HepG2 (cell line): ENCODE measurements at regions not wholly inside any gene's neighbourhood (a gene's known extent, or its start where the extent isn't known, plus 50 kb on each side); places are given as distances from the start of the nearest gene placed in this dataset.

Experiments used
- RELA ChIP-seq: sonication (generic); formaldehyde crosslinking; IDR thresholded peaks from 2 replicates; pipeline ENCODE4 v1.4.0; 2020; ENCODE audit warnings: missing genetic modification reagents
- THYN1 ChIP-seq: sonication (generic); formaldehyde crosslinking; IDR thresholded peaks from 2 replicates; pipeline ENCODE4 v1.8.1; 2023; ENCODE audit warnings: low read depth, mild to moderate bottlenecking, moderate library complexity, missing genetic modification reagents, borderline replicate concordance
- ZNF678 ChIP-seq: sonication (generic); formaldehyde crosslinking; IDR thresholded peaks from 2 replicates; pipeline ENCODE4 v1.4.0; 2020; ENCODE audit warnings: mild to moderate bottlenecking, missing genetic modification reagents
- ZNF784 ChIP-seq: sonication (generic); formaldehyde crosslinking; IDR thresholded peaks from 2 replicates; pipeline ENCODE4 v1.5.1; 2020; ENCODE audit warnings: missing genetic modification reagents, mild to moderate bottlenecking, borderline replicate concordance
- TF ChIP-seq, protein P1 (sequence below): sonication (generic); formaldehyde crosslinking; IDR thresholded peaks from 2 replicates; pipeline ENCODE4 v1.5.0; 2020; ENCODE audit warnings: mild to moderate bottlenecking, missing genetic modification reagents, borderline replicate concordance
- TF ChIP-seq, protein P2 (sequence below): sonication (generic); formaldehyde crosslinking; IDR thresholded peaks from 2 replicates; pipeline ENCODE4 v1.5.1; 2020; ENCODE audit warnings: mild to moderate bottlenecking, missing genetic modification reagents, moderate library complexity
- TF ChIP-seq, protein P3 (sequence below): sonication (generic); formaldehyde crosslinking; IDR thresholded peaks from 2 replicates; pipeline ENCODE4 v1.8.0; 2022; ENCODE audit warnings: mild to moderate bottlenecking, missing genetic modification reagents, moderate library complexity

DNA sequence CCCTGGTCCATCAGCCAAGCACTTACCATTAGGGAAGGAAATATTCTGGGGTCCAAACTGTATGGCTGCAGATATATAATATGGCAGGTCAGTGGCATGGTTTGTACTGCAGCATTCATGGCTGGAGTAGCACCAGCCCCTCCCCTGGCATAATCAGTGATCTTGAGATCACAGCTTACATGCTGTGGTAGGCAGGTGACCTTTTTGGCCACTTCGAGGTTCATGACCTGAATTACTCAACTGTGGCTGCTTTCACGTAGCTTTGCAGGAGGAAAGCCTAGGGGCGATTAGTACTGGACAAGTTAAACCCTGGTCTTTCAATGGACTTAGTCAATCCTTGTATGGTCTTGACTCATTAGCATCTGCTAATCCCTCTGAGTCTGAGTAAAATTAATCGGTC is 169.8 kb downstream of the SPRY2 start (continued):
- TF ChIP-seq, protein P1, sequence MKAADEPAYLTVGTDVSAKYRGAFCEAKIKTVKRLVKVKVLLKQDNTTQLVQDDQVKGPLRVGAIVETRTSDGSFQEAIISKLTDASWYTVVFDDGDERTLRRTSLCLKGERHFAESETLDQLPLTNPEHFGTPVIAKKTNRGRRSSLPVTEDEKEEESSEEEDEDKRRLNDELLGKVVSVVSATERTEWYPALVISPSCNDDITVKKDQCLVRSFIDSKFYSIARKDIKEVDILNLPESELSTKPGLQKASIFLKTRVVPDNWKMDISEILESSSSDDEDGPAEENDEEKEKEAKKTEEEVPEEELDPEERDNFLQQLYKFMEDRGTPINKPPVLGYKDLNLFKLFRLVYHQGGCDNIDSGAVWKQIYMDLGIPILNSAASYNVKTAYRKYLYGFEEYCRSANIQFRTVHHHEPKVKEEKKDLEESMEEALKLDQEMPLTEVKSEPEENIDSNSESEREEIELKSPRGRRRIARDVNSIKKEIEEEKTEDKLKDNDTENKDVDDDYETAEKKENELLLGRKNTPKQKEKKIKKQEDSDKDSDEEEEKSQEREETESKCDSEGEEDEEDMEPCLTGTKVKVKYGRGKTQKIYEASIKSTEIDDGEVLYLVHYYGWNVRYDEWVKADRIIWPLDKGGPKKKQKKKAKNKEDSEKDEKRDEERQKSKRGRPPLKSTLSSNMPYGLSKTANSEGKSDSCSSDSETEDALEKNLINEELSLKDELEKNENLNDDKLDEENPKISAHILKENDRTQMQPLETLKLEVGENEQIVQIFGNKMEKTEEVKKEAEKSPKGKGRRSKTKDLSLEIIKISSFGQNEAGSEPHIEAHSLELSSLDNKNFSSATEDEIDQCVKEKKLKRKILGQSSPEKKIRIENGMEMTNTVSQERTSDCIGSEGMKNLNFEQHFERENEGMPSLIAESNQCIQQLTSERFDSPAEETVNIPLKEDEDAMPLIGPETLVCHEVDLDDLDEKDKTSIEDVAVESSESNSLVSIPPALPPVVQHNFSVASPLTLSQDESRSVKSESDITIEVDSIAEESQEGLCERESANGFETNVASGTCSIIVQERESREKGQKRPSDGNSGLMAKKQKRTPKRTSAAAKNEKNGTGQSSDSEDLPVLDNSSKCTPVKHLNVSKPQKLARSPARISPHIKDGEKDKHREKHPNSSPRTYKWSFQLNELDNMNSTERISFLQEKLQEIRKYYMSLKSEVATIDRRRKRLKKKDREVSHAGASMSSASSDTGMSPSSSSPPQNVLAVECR (CRISPR knock-in tag) = no peak
- TF ChIP-seq THYN1 (CRISPR knock-in tag) = no peak
- TF ChIP-seq ZNF784 (CRISPR knock-in tag) = no peak
- no peak for TF ChIP-seq ZNF678 (CRISPR knock-in tag)
- TF ChIP-seq RELA = no peak
- TF ChIP-seq, protein P2, sequence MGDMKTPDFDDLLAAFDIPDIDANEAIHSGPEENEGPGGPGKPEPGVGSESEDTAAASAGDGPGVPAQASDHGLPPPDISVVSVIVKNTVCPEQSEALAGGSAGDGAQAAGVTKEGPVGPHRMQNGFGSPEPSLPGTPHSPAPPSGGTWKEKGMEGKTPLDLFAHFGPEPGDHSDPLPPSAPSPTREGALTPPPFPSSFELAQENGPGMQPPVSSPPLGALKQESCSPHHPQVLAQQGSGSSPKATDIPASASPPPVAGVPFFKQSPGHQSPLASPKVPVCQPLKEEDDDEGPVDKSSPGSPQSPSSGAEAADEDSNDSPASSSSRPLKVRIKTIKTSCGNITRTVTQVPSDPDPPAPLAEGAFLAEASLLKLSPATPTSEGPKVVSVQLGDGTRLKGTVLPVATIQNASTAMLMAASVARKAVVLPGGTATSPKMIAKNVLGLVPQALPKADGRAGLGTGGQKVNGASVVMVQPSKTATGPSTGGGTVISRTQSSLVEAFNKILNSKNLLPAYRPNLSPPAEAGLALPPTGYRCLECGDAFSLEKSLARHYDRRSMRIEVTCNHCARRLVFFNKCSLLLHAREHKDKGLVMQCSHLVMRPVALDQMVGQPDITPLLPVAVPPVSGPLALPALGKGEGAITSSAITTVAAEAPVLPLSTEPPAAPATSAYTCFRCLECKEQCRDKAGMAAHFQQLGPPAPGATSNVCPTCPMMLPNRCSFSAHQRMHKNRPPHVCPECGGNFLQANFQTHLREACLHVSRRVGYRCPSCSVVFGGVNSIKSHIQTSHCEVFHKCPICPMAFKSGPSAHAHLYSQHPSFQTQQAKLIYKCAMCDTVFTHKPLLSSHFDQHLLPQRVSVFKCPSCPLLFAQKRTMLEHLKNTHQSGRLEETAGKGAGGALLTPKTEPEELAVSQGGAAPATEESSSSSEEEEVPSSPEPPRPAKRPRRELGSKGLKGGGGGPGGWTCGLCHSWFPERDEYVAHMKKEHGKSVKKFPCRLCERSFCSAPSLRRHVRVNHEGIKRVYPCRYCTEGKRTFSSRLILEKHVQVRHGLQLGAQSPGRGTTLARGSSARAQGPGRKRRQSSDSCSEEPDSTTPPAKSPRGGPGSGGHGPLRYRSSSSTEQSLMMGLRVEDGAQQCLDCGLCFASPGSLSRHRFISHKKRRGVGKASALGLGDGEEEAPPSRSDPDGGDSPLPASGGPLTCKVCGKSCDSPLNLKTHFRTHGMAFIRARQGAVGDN (CRISPR knock-in tag) = no peak
- TF ChIP-seq, protein P3, sequence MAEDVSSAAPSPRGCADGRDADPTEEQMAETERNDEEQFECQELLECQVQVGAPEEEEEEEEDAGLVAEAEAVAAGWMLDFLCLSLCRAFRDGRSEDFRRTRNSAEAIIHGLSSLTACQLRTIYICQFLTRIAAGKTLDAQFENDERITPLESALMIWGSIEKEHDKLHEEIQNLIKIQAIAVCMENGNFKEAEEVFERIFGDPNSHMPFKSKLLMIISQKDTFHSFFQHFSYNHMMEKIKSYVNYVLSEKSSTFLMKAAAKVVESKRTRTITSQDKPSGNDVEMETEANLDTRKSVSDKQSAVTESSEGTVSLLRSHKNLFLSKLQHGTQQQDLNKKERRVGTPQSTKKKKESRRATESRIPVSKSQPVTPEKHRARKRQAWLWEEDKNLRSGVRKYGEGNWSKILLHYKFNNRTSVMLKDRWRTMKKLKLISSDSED (CRISPR knock-in tag) = no peak
